ENCODE measurements at regions not wholly inside any gene's neighbourhood (a gene's known extent, or its start where the extent isn't known, plus 50 kb on each side); places are given as distances from the start of the nearest gene placed in this dataset.

DNA sequence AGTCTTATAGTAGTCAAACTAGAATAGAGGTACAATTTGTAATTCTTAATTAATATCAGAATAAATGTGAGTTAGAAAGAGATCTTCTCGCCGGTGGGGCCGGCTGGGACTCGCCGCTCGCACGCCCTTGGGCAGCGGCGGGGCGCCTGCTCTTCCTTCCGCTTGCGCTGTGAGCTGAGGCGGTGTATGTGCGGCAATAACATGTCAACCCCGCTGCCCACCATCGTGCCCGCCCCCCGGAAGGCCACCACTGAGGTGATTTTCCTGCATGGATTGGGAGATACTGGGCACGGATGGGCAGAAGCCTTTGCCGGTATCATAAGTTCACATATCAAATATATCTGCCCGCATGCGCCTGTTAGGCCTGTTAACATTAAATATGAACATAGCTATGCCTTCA lies 123.7 kb upstream of the OGFRL1 start:
- Histone ChIP-seq H3K9me3 (ENCODE audit: control insufficient read depth, low read length) (no peaks in the 10 kb centered on the region), H3K4me1 (ENCODE audit: control insufficient read depth, insufficient read depth, low read length) (peaks cover 5% of the 10 kb centered on the region), H3K9ac (ENCODE audit: low read length) (no peak overlapping the region), H3K27me3 (replicated peaks; ENCODE audit: control insufficient read depth, insufficient read depth, low read length) (no peaks in the 10 kb centered on the region), H3K36me3 (ENCODE audit: control insufficient read depth, insufficient read depth, low read length, severe bottlenecking) (no peaks in the 10 kb centered on the region), H3K4me3 (ENCODE audit: low read length) (no peak overlapping the region)
- no peak for DNase-seq (ENCODE audit: low read depth)

DNA sequence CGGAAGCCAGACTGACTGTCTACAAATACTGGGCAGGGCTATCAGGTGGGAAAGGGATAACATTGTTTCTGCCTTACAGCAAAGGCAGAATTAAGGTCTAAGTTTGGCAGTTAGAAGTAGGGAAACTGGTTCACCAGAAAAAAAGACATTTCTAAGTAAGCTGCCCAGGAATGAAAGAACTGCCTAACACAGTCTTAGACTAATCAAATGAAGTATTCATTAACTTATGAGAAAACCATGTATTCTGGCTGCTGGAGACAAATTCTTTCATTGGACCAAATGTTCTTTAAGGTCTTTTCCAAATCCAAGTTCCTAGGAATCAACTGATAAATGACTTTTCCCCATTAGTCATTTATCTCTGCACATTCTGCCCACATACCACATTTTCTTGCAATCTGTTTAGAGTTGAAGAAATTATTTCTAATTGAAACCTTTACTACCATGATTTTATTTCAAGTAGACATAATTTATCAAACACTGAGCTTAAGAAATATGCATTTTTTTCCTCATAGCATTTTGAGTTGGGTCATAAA lies 120.3 kb upstream of the OGFRL1 start:
- Histone ChIP-seq H3K9me3 (ENCODE audit: control insufficient read depth, low read length) (no peaks in the 10 kb centered on the region), H3K4me3 (ENCODE audit: low read length) (no peak overlapping the region), H3K36me3 (ENCODE audit: control insufficient read depth, insufficient read depth, low read length, severe bottlenecking) (no peaks in the 10 kb centered on the region), H3K4me1 (ENCODE audit: control insufficient read depth, insufficient read depth, low read length) (peaks cover 5% of the 10 kb centered on the region), H3K9ac (ENCODE audit: low read length) (no peak overlapping the region), H3K27me3 (replicated peaks; ENCODE audit: control insufficient read depth, insufficient read depth, low read length) (no peaks in the 10 kb centered on the region)
- DNase-seq (ENCODE audit: low read depth): no peak

DNA sequence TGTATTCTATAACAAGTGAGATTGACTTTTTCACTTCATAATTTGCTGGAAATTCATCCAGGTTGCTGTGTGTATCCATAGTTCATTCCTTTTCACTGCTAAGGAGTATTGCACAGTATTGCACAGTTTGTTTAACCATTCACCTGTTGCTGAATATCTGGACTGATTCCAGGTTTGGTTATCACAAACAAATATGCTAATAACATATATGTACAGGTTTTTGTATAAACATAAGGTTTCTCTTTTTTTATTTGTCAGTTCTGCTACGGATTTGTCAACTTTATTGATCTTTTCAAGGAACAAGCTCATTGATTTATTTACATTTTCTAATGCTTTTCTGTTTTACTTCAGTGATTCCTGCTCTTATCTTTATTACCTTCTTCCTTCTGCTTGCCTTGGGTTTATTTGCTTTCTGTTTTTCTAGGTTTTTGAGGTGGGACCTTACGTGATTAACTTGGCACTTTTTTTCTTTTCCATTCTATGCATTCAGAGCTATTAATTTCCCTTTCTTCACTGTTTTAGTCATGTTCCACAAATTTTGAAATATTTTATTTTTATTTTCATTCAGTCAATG lies 117.0 kb upstream of the OGFRL1 start:
- no peaks in the 10 kb centered on the region for H3K9me3 ChIP-seq (ENCODE audit: control insufficient read depth, low read length)
- peaks cover 5% of the 10 kb centered on the region for H3K4me1 ChIP-seq (ENCODE audit: control insufficient read depth, insufficient read depth, low read length)
- no peak overlapping the region for H3K9ac ChIP-seq (ENCODE audit: low read length)
- no peak overlapping the region for H3K4me3 ChIP-seq (ENCODE audit: low read length)
- no peaks in the 10 kb centered on the region for H3K27me3 ChIP-seq (replicated peaks; ENCODE audit: control insufficient read depth, insufficient read depth, low read length)
- DNase-seq (ENCODE audit: low read depth): no peak
- no peaks in the 10 kb centered on the region for H3K36me3 ChIP-seq (ENCODE audit: control insufficient read depth, insufficient read depth, low read length, severe bottlenecking)

DNA sequence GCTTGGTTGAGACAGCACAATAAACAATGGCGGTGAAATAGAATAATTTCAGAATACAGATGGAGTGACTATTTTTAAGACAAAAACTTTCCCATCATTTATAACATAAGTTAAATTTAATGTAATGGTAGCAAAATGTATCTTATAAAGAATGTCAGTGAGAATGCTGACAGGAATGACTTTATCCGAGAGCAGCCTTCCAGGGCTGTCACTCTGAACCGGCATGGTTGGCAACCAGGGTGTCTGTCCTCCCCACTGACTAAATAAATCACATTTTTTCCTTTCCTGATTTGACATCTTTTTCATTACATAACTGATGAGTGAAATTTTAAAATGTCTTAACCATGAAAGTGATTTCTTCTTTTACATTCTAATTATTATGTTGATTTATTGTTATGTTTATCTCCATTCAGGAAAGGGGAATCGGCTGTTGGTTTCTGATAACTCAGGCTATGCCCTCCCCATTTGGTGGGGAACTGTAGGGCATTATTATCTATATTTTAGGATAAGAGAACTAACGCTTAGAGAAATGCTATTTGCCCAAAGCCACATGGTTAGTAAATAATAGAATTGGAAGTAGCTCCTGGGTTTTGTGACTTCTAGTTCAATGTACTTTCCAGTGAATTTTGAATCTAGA lies 109.2 kb upstream of the OGFRL1 start:
- Histone ChIP-seq H3K4me1 (ENCODE audit: control insufficient read depth, insufficient read depth, low read length) (peaks cover 17% of the 10 kb centered on the region), H3K9ac (ENCODE audit: low read length) (no peak overlapping the region), H3K4me3 (ENCODE audit: low read length) (no peak overlapping the region), H3K36me3 (ENCODE audit: control insufficient read depth, insufficient read depth, low read length, severe bottlenecking) (no peaks in the 10 kb centered on the region), H3K9me3 (ENCODE audit: control insufficient read depth, low read length) (peaks cover 5% of the 10 kb centered on the region), H3K27me3 (replicated peaks; ENCODE audit: control insufficient read depth, insufficient read depth, low read length) (no peaks in the 10 kb centered on the region)
- no peak for DNase-seq (ENCODE audit: low read depth)

DNA sequence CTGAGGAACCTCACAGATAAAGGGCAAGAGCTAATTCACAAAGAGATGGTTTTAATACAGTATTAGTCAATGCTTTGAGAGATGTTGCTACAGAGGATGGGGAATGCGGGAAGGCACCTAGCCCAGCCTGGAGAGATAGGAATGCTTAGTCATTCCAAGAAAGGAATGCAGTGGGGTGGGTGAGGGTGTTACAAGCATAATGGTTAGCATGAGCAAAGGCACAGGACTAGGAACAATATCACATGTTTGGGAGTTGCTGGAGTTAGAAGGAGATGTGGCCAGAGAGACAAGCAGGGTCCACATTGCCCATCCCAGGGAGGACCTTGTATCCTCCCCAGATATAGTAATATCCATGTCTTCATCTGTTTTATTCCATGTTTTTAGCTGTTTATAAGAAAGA lies 107.0 kb upstream of the OGFRL1 start:
- DNase-seq (ENCODE audit: low read depth): peak; percentile 75
- H3K4me1 ChIP-seq (ENCODE audit: control insufficient read depth, insufficient read depth, low read length): peaks cover 17% of the 10 kb centered on the region
- H3K9ac ChIP-seq (ENCODE audit: low read length): peak overlapping the region; percentile 10
- H3K36me3 ChIP-seq (ENCODE audit: control insufficient read depth, insufficient read depth, low read length, severe bottlenecking): no peaks in the 10 kb centered on the region
- peaks cover 5% of the 10 kb centered on the region for H3K9me3 ChIP-seq (ENCODE audit: control insufficient read depth, low read length)
- H3K27me3 ChIP-seq (replicated peaks; ENCODE audit: control insufficient read depth, insufficient read depth, low read length): no peaks in the 10 kb centered on the region
- H3K4me3 ChIP-seq (ENCODE audit: low read length): no peak overlapping the region

DNA sequence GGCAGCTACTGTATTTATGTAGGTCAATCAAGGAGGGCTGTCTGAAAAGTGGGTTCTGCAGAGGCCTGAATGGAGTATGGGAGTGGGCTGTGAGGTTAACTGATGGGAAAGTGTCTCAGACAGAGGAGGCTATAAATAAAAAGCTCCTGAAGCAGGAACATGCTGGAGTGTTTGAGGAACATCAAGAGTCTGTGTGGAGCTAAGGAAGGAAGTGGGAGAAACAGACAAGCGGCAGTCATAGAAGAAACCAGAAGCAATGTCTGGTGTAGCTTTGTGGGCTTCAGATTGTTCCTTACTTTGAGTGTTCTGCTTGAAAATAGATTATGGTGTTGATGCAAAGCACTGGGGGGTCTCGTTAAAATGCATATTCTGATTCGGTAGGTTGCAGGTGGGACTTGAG lies 101.5 kb upstream of the OGFRL1 start:
- no peak overlapping the region for H3K4me3 ChIP-seq (ENCODE audit: low read length)

DNA sequence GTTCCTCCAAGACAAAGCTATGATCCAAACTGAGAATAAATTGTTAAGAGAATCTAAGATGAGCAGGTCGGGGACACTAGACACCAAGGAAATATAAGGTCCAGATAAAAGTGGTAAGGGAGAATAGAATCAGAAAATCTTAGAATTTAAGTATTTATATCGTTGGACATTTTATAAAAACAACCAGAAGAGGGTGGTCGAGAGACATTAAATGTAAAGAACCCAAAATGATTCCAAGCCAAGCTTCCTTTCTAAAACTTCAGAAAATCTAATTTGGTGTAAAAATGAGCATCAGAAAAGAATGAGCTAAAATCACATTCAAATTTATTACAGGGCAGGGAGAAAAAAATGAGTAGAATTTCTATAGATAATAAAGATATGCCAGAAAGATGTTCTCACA lies 97.8 kb upstream of the OGFRL1 start:
- Histone ChIP-seq H3K27me3 (replicated peaks; ENCODE audit: control insufficient read depth, insufficient read depth, low read length) (no peaks in the 10 kb centered on the region), H3K4me3 (ENCODE audit: low read length) (no peak overlapping the region), H3K36me3 (ENCODE audit: control insufficient read depth, insufficient read depth, low read length, severe bottlenecking) (no peaks in the 10 kb centered on the region), H3K9ac (ENCODE audit: low read length) (no peak overlapping the region), H3K9me3 (ENCODE audit: control insufficient read depth, low read length) (no peaks in the 10 kb centered on the region), H3K4me1 (ENCODE audit: control insufficient read depth, insufficient read depth, low read length) (peaks cover 19% of the 10 kb centered on the region)
- peak; percentile 85 for DNase-seq (ENCODE audit: low read depth)

More for the DNA sequence above, 101.5 kb upstream of the OGFRL1 start:
- no peak for DNase-seq (ENCODE audit: low read depth)
- no peaks in the 10 kb centered on the region for H3K36me3 ChIP-seq (ENCODE audit: control insufficient read depth, insufficient read depth, low read length, severe bottlenecking)
- no peaks in the 10 kb centered on the region for H3K27me3 ChIP-seq (replicated peaks; ENCODE audit: control insufficient read depth, insufficient read depth, low read length)
- H3K9ac ChIP-seq (ENCODE audit: low read length): no peak overlapping the region
- H3K9me3 ChIP-seq (ENCODE audit: control insufficient read depth, low read length): peaks cover 5% of the 10 kb centered on the region
- H3K4me1 ChIP-seq (ENCODE audit: control insufficient read depth, insufficient read depth, low read length): peaks cover 3% of the 10 kb centered on the region

DNA sequence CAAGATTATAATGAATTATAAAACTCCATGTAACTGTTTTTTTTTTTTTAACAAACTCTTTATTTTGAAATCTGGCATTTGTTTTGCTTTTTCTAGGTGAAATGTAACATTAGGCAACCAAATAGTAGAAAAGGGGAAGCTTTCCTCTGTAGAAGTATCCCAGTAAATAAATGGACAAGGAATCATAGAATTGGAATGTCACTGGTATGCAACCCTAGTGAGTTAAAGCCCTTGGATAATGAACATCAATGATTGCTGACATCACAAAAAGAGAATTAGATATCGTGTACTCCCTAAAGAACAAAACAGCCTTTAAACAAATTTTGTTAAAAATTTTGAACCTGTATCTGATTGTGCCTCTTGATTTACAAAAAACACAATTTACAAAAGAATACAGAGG lies 93.9 kb upstream of the OGFRL1 start:
- Histone ChIP-seq H3K4me3 (ENCODE audit: low read length) (peak overlapping the region; percentile 65), H3K9ac (ENCODE audit: low read length) (peak overlapping the region; percentile 58), H3K4me1 (ENCODE audit: control insufficient read depth, insufficient read depth, low read length) (peaks cover 36% of the 10 kb centered on the region), H3K36me3 (ENCODE audit: control insufficient read depth, insufficient read depth, low read length, severe bottlenecking) (no peaks in the 10 kb centered on the region), H3K27me3 (replicated peaks; ENCODE audit: control insufficient read depth, insufficient read depth, low read length) (no peaks in the 10 kb centered on the region), H3K9me3 (ENCODE audit: control insufficient read depth, low read length) (no peaks in the 10 kb centered on the region)
- DNase-seq (ENCODE audit: low read depth): peak; percentile 67

DNA sequence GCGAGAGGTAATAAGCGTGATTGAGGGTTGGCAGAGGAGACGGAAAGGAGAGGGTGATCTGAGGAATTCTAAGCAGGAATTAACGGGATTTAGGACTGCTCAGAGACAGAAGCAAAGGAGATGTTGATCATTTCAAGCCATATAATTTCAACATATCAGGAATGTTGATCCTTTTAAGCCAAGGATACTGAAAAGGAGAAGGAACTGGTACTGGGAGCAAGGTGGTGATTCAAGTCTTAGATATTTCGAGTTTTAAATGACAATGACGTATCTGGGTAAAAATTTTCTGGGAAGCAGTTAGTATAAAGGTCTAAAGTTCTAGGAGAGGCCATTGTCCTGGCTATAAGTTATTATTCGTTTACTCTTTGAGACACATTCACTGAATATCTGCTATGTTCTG lies 91.3 kb upstream of the OGFRL1 start:
- Histone ChIP-seq H3K9ac (ENCODE audit: low read length) (no peak overlapping the region), H3K27me3 (replicated peaks; ENCODE audit: control insufficient read depth, insufficient read depth, low read length) (no peaks in the 10 kb centered on the region), H3K36me3 (ENCODE audit: control insufficient read depth, insufficient read depth, low read length, severe bottlenecking) (no peaks in the 10 kb centered on the region), H3K4me3 (ENCODE audit: low read length) (no peak overlapping the region), H3K9me3 (ENCODE audit: control insufficient read depth, low read length) (no peaks in the 10 kb centered on the region), H3K4me1 (ENCODE audit: control insufficient read depth, insufficient read depth, low read length) (peaks cover 39% of the 10 kb centered on the region)
- no peak for DNase-seq (ENCODE audit: low read depth)

DNA sequence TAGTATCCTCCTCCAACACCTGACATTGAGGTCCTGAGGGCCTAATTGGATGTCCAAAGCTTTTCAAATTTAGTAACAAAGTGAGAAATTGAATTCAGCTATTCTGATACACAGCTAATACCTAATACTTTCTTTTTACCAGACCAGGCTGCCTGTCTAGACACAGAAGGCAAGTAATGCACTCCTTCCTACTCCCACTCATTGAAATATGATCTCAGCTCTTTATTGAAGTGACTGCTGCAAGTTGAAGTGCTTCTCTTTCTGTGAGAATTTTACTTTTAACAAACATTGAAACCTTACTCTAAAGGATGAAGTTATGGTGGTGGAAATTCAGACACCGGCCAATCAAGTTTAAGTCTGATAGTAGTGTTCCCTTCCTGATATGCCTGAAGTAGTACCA lies 90.8 kb upstream of the OGFRL1 start:
- Histone ChIP-seq H3K27me3 (replicated peaks; ENCODE audit: control insufficient read depth, insufficient read depth, low read length) (no peaks in the 10 kb centered on the region), H3K4me3 (ENCODE audit: low read length) (no peak overlapping the region), H3K9ac (ENCODE audit: low read length) (no peak overlapping the region), H3K9me3 (ENCODE audit: control insufficient read depth, low read length) (no peaks in the 10 kb centered on the region), H3K4me1 (ENCODE audit: control insufficient read depth, insufficient read depth, low read length) (peaks cover 42% of the 10 kb centered on the region), H3K36me3 (ENCODE audit: control insufficient read depth, insufficient read depth, low read length, severe bottlenecking) (no peaks in the 10 kb centered on the region)
- DNase-seq (ENCODE audit: low read depth): peak; percentile 66

DNA sequence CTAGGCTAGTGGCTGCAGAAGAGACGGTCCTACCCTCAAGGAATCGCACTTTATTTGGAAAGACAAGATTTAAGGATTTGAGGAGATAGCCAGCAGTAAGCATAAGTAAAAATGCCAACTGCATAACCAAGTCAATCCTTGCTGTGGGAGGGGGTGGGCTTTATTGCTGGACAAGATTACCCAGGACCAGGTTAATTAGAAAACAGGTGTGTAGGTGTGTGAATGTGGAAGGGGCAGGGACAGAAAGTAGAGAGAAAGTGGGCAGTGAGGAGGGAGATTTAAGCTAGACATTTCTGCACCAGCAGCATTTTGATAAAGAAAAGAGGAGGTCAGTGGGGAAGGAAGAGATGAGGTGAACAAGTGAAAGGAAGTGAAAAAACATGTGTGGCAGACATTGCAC lies 89.7 kb upstream of the OGFRL1 start:
- H3K4me1 ChIP-seq (ENCODE audit: control insufficient read depth, insufficient read depth, low read length): peaks cover 42% of the 10 kb centered on the region
- no peak for DNase-seq (ENCODE audit: low read depth)
- no peaks in the 10 kb centered on the region for H3K9me3 ChIP-seq (ENCODE audit: control insufficient read depth, low read length)
- H3K36me3 ChIP-seq (ENCODE audit: control insufficient read depth, insufficient read depth, low read length, severe bottlenecking): no peaks in the 10 kb centered on the region
- no peak overlapping the region for H3K4me3 ChIP-seq (ENCODE audit: low read length)
- H3K27me3 ChIP-seq (replicated peaks; ENCODE audit: control insufficient read depth, insufficient read depth, low read length): no peaks in the 10 kb centered on the region
- no peak overlapping the region for H3K9ac ChIP-seq (ENCODE audit: low read length)

DNA sequence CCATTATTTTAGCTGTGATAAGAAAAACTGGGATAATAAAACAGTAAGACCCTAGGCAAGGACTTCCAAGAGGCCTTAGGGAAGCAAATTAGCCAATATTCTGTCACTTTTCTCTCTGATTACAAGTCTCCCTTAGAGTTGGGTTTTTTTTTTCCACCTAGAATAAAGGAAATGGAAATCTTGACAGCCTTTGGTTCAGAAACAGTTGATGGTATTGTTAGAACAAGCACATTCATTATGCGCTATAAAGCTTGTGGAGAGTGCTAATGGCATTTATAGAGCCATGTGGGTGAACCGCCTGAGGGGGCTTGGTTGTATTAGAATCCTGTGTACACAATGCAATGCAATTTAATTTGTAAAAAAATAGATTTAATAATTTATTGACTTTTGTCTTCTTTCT lies 88.9 kb upstream of the OGFRL1 start:
- no peaks in the 10 kb centered on the region for H3K27me3 ChIP-seq (replicated peaks; ENCODE audit: control insufficient read depth, insufficient read depth, low read length)
- no peak for DNase-seq (ENCODE audit: low read depth)
- H3K9ac ChIP-seq (ENCODE audit: low read length): no peak overlapping the region
- no peaks in the 10 kb centered on the region for H3K36me3 ChIP-seq (ENCODE audit: control insufficient read depth, insufficient read depth, low read length, severe bottlenecking)
- peaks cover 37% of the 10 kb centered on the region for H3K4me1 ChIP-seq (ENCODE audit: control insufficient read depth, insufficient read depth, low read length)
- H3K4me3 ChIP-seq (ENCODE audit: low read length): no peak overlapping the region
- no peaks in the 10 kb centered on the region for H3K9me3 ChIP-seq (ENCODE audit: control insufficient read depth, low read length)
